Midbrain (tissue), 1 donor: ENCODE measurements at regions not wholly inside any gene's neighbourhood (a gene's known extent, or its start where the extent isn't known, plus 50 kb on each side); places are given as distances from the start of the nearest gene placed in this dataset.

Experiments
- DNase-seq: peaks from one replicate; lab custom pipeline; 2025; lab: John Stamatoyannopoulos, UW

- no peak for DNase-seq
Observed at GRCh38 chr9:26567976-26568375, 324.6 kb downstream of the CAAP1 start.

GRCh38 chr9:26566141-26566540 is 326.5 kb downstream of the CAAP1 start:
- no peak for DNase-seq

GRCh38 chr9:26565118-26565517 is 327.5 kb downstream of the CAAP1 start:
- DNase-seq = no peak

GRCh38 chr9:26562338-26562737 is 330.3 kb downstream of the CAAP1 start:
- no peak for DNase-seq

- no peak for DNase-seq
Observed at GRCh38 chr9:26561928-26562327, 330.7 kb downstream of the CAAP1 start.

- no peak for DNase-seq
Observed at GRCh38 chr9:26559506-26559905, 333.1 kb downstream of the CAAP1 start.

GRCh38 chr9:26551971-26552370 is 340.6 kb downstream of the CAAP1 start:
- DNase-seq = peak; percentile 33

- peak; percentile 39 for DNase-seq
Observed at GRCh38 chr9:26551451-26551850, 341.2 kb downstream of the CAAP1 start.

- DNase-seq = no peak
Observed at GRCh38 chr9:26548781-26549290, 343.8 kb downstream of the CAAP1 start.

GRCh38 chr9:26539867-26540493 is 352.6 kb downstream of the CAAP1 start:
- no peak for DNase-seq

- no peak for DNase-seq
Observed at GRCh38 chr9:26537211-26537610, 355.4 kb downstream of the CAAP1 start.

- DNase-seq = no peak
Observed at GRCh38 chr9:26535151-26535550, 357.5 kb downstream of the CAAP1 start.

- DNase-seq = no peak
Observed at GRCh38 chr9:26530841-26531240, 361.8 kb downstream of the CAAP1 start.

GRCh38 chr9:26527931-26528330 is 364.7 kb downstream of the CAAP1 start:
- DNase-seq = no peak

GRCh38 chr9:26524267-26524666 is 368.3 kb downstream of the CAAP1 start:
- peak; percentile 8 for DNase-seq

- DNase-seq = no peak
Observed at GRCh38 chr9:26523577-26523976, 369.0 kb downstream of the CAAP1 start.

- no peak for DNase-seq
Observed at GRCh38 chr9:26520141-26520540, 372.5 kb downstream of the CAAP1 start.

GRCh38 chr9:26516773-26517343 is 375.7 kb downstream of the CAAP1 start:
- no peak for DNase-seq

GRCh38 chr9:26513730-26514129 is 378.9 kb downstream of the CAAP1 start:
- DNase-seq = no peak

- DNase-seq = no peak
Observed at GRCh38 chr9:26510137-26510536, 382.5 kb downstream of the CAAP1 start.

- DNase-seq = no peak
Observed at GRCh38 chr9:26508897-26509296, 383.7 kb downstream of the CAAP1 start.

GRCh38 chr9:26504057-26504456 is 388.5 kb downstream of the CAAP1 start:
- no peak for DNase-seq

- peak; percentile 12 for DNase-seq
Observed at GRCh38 chr9:26502311-26502710, 390.3 kb downstream of the CAAP1 start.

- no peak for DNase-seq
Observed at GRCh38 chr9:26500471-26500870, 392.1 kb downstream of the CAAP1 start.
